Activated T-helper 2 cell treated with anti-CD3 and anti-CD28 coated beads, Interferon-gamma antibody, Interleukin-2, Interleukin-4, amounts not matched to agents 10 μg/mL and 5 μg/mL and 100 μg/mL, durations not matched to agents 14 hours and 24 hours and 36 hours (primary cell): ENCODE measurements at regions not wholly inside any gene's neighbourhood (a gene's known extent, or its start where the extent isn't known, plus 50 kb on each side); places are given as distances from the start of the nearest gene placed in this dataset.
"Not testable (repeated sequence)": the region's sequence is repeated elsewhere in the genome, so short reads cannot be mapped to it uniquely, and the experiment has no call there.

Experiments used
- DNase-seq: peaks from one replicate; pipeline ENCODE4 v3.0.0; 2021; ENCODE audit warnings: low spot score
- H3K27ac Mint-ChIP-seq: one replicate; pipeline ENCODE4 v1.8.0; 2021; ENCODE audit warnings: mixed read lengths
- H3K27me3 Mint-ChIP-seq: one replicate; pipeline ENCODE4 v1.8.0; 2021; ENCODE audit warnings: low read depth, mixed read lengths
- H3K36me3 Mint-ChIP-seq: one replicate; pipeline ENCODE4 v1.8.0; 2021; ENCODE audit warnings: low read depth, mixed read lengths
- H3K4me1 Mint-ChIP-seq: one replicate; pipeline ENCODE4 v1.8.0; 2021; ENCODE audit warnings: low read depth, mixed read lengths
- H3K4me3 Mint-ChIP-seq: one replicate; pipeline ENCODE4 v1.8.0; 2021; ENCODE audit warnings: low read depth, mild to moderate bottlenecking, moderate library complexity, mixed read lengths
- H3K9me3 Mint-ChIP-seq: one replicate; pipeline ENCODE4 v1.8.0; 2021; ENCODE audit warnings: mixed read lengths
- intact Hi-C: fragments of 100-400 bp; cut with micrococcal nuclease; formaldehyde crosslinking; loops from one replicate; pipeline ENCODE4 v1.15.1; 2023

DNA sequence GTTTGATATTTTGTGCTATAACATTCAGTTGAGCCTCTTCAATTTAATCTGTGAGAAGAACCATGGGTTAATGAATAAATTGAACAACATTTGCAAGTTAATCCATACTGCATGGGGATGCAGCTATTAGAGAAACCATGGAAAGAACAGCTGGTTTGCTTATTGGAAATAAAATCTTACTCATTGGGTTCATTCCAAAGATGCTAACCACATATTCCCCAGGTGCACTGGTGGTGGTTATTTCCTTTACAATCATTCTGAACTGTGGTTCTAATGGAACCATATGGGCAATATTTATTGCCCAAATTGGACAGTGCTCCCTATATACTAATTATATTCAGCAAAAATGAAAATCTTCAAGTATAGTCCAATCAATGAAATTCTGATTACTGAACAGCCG lies 1200.4 kb upstream of the CDH2 start:
- Mint-ChIP-seq H3K4me1 (no peaks in the 10 kb centered on the region), H3K36me3 (no peaks in the 10 kb centered on the region), H3K9me3 (peaks cover 17% of the 10 kb centered on the region), H3K27me3 (no peaks in the 10 kb centered on the region), H3K4me3 (no peak overlapping the region), H3K27ac (no peak overlapping the region)
- intact Hi-C loops = no loop called here
- DNase-seq = no peak

DNA sequence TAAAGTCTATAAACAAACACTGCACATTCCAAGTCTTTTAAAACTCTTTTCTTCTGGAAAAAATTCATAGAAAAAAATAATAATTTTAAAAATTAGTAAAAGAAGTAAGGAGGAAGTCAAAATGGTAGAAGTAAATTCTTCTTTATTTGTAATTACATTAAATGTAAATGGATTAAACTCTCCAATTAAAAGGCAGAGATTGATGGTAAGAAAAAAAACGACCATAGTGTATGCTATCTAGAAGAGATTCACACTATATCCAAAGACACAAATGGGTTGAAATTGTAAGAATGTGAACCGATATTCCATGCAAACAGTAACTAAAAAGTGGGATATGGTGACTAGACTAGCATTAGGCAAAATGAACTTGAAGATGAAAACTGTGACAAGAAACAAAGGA lies 1196.1 kb upstream of the CDH2 start:
- Mint-ChIP-seq H3K4me3 (no peak overlapping the region), H3K27me3 (no peaks in the 10 kb centered on the region), H3K9me3 (peaks cover 18% of the 10 kb centered on the region), H3K36me3 (no peaks in the 10 kb centered on the region), H3K4me1 (no peaks in the 10 kb centered on the region), H3K27ac (no peak overlapping the region)
- DNase-seq = no peak
- intact Hi-C loops = no loop called here

DNA sequence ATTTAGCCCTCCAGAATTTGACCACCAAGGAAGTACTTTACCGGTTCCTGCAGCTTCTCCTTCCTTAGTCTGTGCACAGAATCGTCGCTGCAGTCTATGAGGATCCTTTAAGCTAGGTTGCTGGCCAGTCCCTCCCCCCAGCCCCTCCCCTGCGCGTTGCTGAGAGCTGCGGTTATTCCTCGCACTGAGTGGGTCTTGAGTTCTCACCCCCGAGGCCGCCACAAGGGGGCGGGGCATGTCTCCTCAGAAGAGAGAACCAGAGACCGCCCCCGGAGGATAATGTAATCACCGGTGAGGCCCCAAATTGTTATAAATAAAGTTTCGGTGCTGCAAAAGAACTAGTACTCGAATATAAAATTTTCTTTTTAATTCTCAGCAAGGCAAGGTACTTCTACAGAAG lies 1184.9 kb upstream of the CDH2 start:
- intact Hi-C loops = no loop called here
- Mint-ChIP-seq H3K27ac (no peak overlapping the region), H3K9me3 (peaks cover 35% of the 10 kb centered on the region), H3K4me3 (no peak overlapping the region), H3K36me3 (no peaks in the 10 kb centered on the region), H3K4me1 (no peaks in the 10 kb centered on the region), H3K27me3 (no peaks in the 10 kb centered on the region)
- no peak for DNase-seq

DNA sequence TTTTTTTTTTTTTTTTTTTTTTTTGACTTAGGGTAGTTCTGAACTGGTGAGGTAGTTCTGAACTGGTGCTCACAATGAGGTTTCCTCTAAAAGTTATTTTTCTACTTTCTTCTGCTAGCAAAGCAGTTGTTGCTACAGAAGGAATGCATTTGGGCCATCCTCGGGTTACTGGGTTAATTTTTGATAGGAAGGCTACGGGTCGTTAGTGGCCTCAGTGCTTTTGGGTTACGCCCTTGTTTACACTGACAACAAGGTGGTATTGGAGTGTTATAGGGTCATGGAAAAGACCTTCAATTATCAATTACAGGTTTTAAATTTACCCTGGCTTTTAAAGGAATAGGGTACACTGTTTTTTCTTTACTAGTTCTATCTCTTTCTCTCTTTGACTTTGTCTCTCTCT lies 1183.7 kb upstream of the CDH2 start:
- intact Hi-C loops, DNase-seq, H3K27me3 Mint-ChIP-seq, H3K4me3 Mint-ChIP-seq, H3K36me3 Mint-ChIP-seq, H3K4me1 Mint-ChIP-seq, H3K27ac Mint-ChIP-seq: not testable (repeated sequence)
- peaks cover 44% of the 10 kb centered on the region for H3K9me3 Mint-ChIP-seq

DNA sequence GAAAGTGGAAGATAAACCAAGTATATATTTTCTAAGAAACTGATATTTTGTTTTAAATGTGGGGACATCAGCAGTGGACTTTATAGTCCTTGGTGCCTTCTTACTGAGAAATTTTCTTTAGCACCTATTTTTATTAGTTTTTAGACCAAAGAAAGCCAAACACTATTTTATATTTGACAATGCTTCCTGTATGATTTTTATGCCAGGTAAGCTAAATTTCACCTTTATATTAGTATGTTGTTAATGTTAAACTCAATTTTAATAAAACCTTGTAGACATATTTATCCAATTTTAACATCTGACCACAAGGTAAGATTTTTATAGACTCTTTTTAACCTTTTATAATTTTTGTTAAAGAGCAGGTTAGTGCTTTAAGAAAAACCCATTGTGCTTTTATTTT lies 1182.3 kb upstream of the CDH2 start:
- H3K4me3 Mint-ChIP-seq, intact Hi-C loops, H3K27ac Mint-ChIP-seq, H3K4me1 Mint-ChIP-seq, H3K36me3 Mint-ChIP-seq, DNase-seq, H3K27me3 Mint-ChIP-seq: not testable (repeated sequence)
- H3K9me3 Mint-ChIP-seq = peaks cover 52% of the 10 kb centered on the region

DNA sequence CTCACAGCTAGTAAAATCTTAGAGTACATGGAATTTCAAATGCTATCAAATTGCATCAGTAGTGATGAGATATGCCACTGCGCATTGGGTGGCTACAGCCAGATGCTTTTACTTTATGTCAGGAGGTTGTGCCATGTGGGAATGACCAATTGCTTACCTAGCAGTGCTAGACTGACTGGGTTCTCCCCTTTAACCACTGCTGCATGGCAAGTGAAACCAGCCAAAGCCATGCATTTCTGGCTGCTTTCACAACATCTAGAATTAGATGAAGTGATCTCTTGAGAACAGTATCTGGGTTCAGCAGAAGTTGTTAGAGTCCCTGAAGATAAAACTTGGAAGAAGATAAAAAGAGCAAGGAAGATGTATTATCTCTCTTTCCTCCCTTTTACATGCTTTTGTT lies 1174.2 kb upstream of the CDH2 start:
- DNase-seq = no peak
- Mint-ChIP-seq H3K36me3 (no peaks in the 10 kb centered on the region), H3K27ac (no peak overlapping the region), H3K9me3 (peaks cover 37% of the 10 kb centered on the region), H3K4me3 (no peak overlapping the region), H3K4me1 (no peaks in the 10 kb centered on the region), H3K27me3 (no peaks in the 10 kb centered on the region)
- intact Hi-C loops = no loop called here

DNA sequence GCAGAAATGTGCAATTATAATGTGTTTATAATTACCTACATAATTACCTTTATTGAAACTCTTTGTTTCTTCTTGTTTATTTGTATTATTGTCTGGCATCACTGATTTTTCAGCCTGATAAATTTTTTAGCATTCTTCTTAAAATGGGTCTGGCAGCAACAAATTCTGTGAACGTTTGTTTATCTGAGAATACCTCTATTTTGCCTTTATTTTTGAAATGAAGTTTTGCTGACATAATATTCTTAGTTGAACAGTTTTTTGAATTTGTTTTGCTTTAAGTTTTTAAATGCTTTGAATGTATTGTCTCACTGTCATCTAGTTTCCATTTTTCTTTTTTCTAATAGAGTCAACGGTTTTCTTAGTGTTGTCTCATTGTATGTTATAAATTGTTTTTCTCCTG lies 1152.0 kb upstream of the CDH2 start:
- DNase-seq = no peak
- H3K4me1 Mint-ChIP-seq = no peaks in the 10 kb centered on the region
- intact Hi-C loops = no loop called here
- H3K36me3 Mint-ChIP-seq = no peaks in the 10 kb centered on the region
- no peak overlapping the region for H3K27ac Mint-ChIP-seq
- H3K4me3 Mint-ChIP-seq = no peak overlapping the region
- peaks cover 57% of the 10 kb centered on the region for H3K9me3 Mint-ChIP-seq
- H3K27me3 Mint-ChIP-seq = no peaks in the 10 kb centered on the region

DNA sequence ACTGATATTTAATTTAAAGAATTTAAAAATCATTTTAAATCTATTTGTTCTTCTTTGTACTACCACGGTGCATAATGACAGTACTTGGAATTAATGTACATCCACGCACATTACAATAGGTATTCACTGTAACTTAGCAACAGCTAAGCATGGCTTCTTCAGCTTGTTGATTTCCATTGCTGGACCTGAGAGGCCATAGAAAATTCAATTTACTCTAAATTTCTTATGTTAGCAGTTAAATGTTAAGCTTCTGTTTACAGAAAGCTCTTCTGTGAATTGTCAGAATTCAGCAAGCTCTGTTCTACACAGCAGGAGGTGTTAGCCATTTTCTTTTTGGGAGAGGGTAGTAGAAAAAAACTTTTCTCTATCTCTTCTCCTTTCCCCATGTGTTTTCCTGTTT lies 1149.3 kb upstream of the CDH2 start:
- Mint-ChIP-seq H3K4me1 (no peaks in the 10 kb centered on the region), H3K27me3 (no peaks in the 10 kb centered on the region), H3K9me3 (peaks cover 45% of the 10 kb centered on the region), H3K36me3 (no peaks in the 10 kb centered on the region), H3K27ac (no peak overlapping the region), H3K4me3 (no peak overlapping the region)
- no peak for DNase-seq
- intact Hi-C loops = no loop called here

DNA sequence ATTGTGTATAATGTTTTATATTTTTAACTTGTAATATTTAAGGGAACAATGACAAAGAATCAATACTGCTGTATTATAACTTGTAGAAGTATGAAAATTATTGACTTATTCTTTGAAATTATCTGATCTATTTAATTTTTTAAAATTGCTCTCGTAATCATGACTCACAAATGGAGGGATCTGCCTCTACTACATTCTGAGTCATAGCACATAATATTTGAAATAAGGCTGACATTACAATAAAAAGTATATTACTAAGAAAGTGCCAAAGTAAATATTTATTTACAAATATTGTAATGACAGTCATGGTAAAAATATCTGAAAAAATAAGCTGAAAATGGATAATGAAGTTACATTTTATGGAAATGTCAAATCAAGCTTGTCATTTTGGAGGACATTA lies 1144.6 kb upstream of the CDH2 start:
- H3K36me3 Mint-ChIP-seq = no peaks in the 10 kb centered on the region
- H3K27me3 Mint-ChIP-seq = no peaks in the 10 kb centered on the region
- H3K4me3 Mint-ChIP-seq = no peak overlapping the region
- no peak for DNase-seq
- H3K27ac Mint-ChIP-seq = no peak overlapping the region
- H3K4me1 Mint-ChIP-seq = no peaks in the 10 kb centered on the region
- intact Hi-C loops = no loop called here
- H3K9me3 Mint-ChIP-seq = peaks cover 49% of the 10 kb centered on the region

DNA sequence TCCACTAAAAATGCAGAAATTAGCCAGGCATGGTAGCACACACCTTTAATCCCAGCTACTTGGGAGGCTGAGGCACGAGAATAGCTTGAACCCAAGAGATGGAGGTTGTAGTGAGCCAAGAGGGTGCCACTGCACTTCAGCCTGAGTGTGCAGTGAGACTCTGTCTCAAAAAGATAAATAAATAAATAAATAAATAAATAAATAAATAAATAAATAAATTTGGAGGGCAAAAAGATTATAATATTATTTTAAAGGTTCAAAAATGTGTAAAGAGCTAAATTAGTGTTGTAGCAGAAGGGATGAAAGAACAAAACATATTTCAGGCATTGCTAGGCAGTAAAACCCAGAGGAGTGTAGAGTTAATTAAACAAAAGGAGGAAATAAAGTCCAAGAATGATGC lies 1136.4 kb upstream of the CDH2 start:
- no peaks in the 10 kb centered on the region for H3K4me1 Mint-ChIP-seq
- H3K27ac Mint-ChIP-seq = no peak overlapping the region
- H3K9me3 Mint-ChIP-seq = peaks cover 44% of the 10 kb centered on the region
- no peak overlapping the region for H3K4me3 Mint-ChIP-seq
- no peaks in the 10 kb centered on the region for H3K36me3 Mint-ChIP-seq
- no peak for DNase-seq
- H3K27me3 Mint-ChIP-seq = no peaks in the 10 kb centered on the region
- intact Hi-C loops = no loop called here

DNA sequence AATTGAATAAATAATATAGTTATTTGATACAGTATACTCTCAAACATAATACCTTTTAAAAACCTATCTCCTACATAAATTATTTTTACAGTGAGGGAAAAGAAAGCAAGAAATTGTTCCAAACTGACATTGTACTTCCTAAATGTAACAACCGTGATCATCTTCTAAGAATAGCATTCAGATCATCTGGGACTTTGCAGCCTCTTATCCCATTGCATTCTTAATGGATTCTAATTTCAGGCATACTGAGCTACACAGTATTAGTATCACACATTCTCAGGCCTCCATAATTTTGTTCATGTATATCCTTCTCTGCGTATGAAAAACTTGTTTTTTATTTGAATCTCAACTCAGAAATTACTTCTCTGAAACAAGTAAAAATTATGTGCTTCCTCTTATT lies 1134.7 kb upstream of the CDH2 start:
- H3K4me1 Mint-ChIP-seq = no peaks in the 10 kb centered on the region
- H3K36me3 Mint-ChIP-seq = no peaks in the 10 kb centered on the region
- H3K27ac Mint-ChIP-seq = no peak overlapping the region
- DNase-seq = no peak
- H3K9me3 Mint-ChIP-seq = peaks cover 29% of the 10 kb centered on the region
- H3K27me3 Mint-ChIP-seq = no peaks in the 10 kb centered on the region
- no peak overlapping the region for H3K4me3 Mint-ChIP-seq
- intact Hi-C loops = no loop called here

DNA sequence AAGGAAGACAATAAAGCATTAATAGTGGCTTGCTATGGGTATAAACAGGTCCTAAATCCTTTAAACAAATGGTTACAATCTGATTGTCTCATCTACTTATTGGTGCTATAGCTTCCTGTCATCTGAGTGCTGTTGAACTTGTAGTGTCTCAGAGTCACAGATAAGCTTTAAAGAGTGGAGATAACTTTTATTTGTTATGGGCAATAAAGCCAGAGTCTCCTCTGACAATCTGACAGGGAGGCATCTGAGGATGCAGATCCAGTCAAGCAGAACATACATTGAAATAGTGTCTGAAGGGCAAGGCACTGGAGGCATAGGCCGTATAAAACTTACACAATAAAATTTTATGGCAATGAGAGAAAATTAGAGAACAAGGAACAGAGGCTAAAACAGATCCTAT lies 1132.4 kb upstream of the CDH2 start:
- Mint-ChIP-seq H3K27ac (no peak overlapping the region), H3K36me3 (no peaks in the 10 kb centered on the region)

DNA sequence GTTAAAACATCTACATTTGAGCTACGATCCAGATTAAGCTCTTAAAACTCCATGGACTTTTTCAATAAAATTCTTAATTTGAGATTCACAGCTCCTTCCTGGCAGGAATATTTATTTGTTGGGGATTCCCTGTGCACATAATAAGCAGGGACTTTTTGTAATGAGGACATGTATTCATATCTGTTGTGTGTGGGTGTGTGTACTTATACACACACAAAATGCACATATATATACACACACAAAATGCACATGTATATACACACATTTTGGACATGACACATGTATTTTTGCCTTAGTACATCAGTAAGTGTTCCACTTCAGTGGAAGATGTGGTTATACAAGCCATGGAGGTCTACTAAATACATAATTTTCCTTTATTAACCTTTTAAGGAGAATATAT lies 1131.1 kb upstream of the CDH2 start:
- H3K4me3 Mint-ChIP-seq = no peak overlapping the region
- intact Hi-C loops = no loop called here
- no peak for DNase-seq
- H3K4me1 Mint-ChIP-seq = no peaks in the 10 kb centered on the region
- H3K9me3 Mint-ChIP-seq = peaks cover 29% of the 10 kb centered on the region
- H3K27ac Mint-ChIP-seq = no peak overlapping the region
- H3K27me3 Mint-ChIP-seq = no peaks in the 10 kb centered on the region
- H3K36me3 Mint-ChIP-seq = no peaks in the 10 kb centered on the region

More for the DNA sequence above, 1132.4 kb upstream of the CDH2 start:
- intact Hi-C loops = no loop called here
- no peak overlapping the region for H3K4me3 Mint-ChIP-seq
- DNase-seq = no peak
- H3K9me3 Mint-ChIP-seq = peaks cover 35% of the 10 kb centered on the region
- no peaks in the 10 kb centered on the region for H3K4me1 Mint-ChIP-seq
- H3K27me3 Mint-ChIP-seq = no peaks in the 10 kb centered on the region

DNA sequence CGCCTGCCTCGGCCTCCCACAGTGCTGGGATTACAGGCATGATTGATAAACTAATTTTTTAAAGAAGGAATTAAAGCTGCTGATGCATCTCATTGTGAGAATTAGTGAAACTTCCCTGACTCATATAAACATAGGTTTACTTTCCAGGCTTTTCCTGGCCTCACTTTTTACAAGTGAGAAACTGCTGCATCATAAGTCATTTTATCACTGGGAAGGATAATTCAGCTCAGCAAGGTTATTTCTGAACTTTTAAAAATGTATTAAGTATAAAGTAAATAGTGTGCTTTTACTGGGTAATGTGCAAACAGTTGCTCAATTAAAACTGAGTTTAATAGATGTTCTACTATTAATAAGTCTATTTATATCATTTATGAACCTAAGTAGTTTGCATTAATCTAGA lies 1130.3 kb upstream of the CDH2 start:
- H3K4me3 Mint-ChIP-seq = no peak overlapping the region
- H3K4me1 Mint-ChIP-seq = no peaks in the 10 kb centered on the region
- H3K27ac Mint-ChIP-seq = no peak overlapping the region
- no peaks in the 10 kb centered on the region for H3K36me3 Mint-ChIP-seq
- DNase-seq = no peak
- intact Hi-C loops = no loop called here
- no peaks in the 10 kb centered on the region for H3K27me3 Mint-ChIP-seq
- H3K9me3 Mint-ChIP-seq = peaks cover 27% of the 10 kb centered on the region
